Trophoblast cell (in vitro differentiated cells and primary cell): ENCODE measurements at regions not wholly inside any gene's neighbourhood (a gene's known extent, or its start where the extent isn't known, plus 50 kb on each side); places are given as distances from the start of the nearest gene placed in this dataset.

Source experiments
- DNase-seq, 2 donors: peaks; one replicate each; pipeline ENCODE4 v3.0.0-alpha.2; 2016
- H2AFZ ChIP-seq: 2 replicates; pipeline ENCODE4 v1.6.1; 2013; ENCODE audit warnings: low read length, moderate library complexity, mild to moderate bottlenecking; ENCODE audit not compliant: insufficient read depth, poor library complexity
- H2AK5ac ChIP-seq: 2 replicates; pipeline ENCODE4 v1.6.1; 2013; ENCODE audit warnings: mild to moderate bottlenecking, low read length
- H2BK120ac ChIP-seq: 2 replicates; pipeline ENCODE4 v1.6.1; 2013; ENCODE audit warnings: low read length, mild to moderate bottlenecking, moderate library complexity; ENCODE audit not compliant: insufficient read depth, poor library complexity
- H2BK12ac ChIP-seq: 2 replicates; pipeline ENCODE4 v1.6.1; 2013; ENCODE audit warnings: mild to moderate bottlenecking, low read length, moderate library complexity
- H2BK5ac ChIP-seq: 2 replicates; pipeline ENCODE4 v1.6.1; 2013; ENCODE audit warnings: low read length, low read depth, moderate library complexity, mild to moderate bottlenecking; ENCODE audit not compliant: poor library complexity
- H3K14ac ChIP-seq: 2 replicates; pipeline ENCODE4 v1.6.1; 2013; ENCODE audit warnings: mild to moderate bottlenecking, low read length
- H3K18ac ChIP-seq: 2 replicates; pipeline ENCODE4 v1.6.1; 2013; ENCODE audit warnings: mild to moderate bottlenecking, low read length
- H3K23ac ChIP-seq: 2 replicates; pipeline ENCODE4 v1.6.1; 2013; ENCODE audit warnings: low read length
- H3K27ac ChIP-seq: 2 replicates; pipeline ENCODE4 v1.5.1; 2013; ENCODE audit warnings: low read depth, mild to moderate bottlenecking, inconsistent platforms, low read length, moderate library complexity
- H3K27me3 ChIP-seq: 2 replicates; pipeline ENCODE4 v1.6.1; 2013; ENCODE audit warnings: inconsistent platforms, mild to moderate bottlenecking, low read length, moderate library complexity; ENCODE audit not compliant: insufficient read depth
- H3K36me3 ChIP-seq, 2 experiments: 1 replicate in 1 of 2; 2 replicates in 1 of 2; pipeline ENCODE4 v1.6.1; 2013; ENCODE audit warnings: low read length in 2 of 2, mild to moderate bottlenecking in 2 of 2, moderate library complexity in 1 of 2; ENCODE audit not compliant: insufficient read depth in 2 of 2, control insufficient read depth in 1 of 2
- H3K4ac ChIP-seq: 2 replicates; pipeline ENCODE4 v1.6.1; 2013; ENCODE audit warnings: low read depth, mild to moderate bottlenecking, low read length, moderate library complexity
- H3K4me1 ChIP-seq, 2 experiments: 1 replicate in 1 of 2; 2 replicates in 1 of 2; pipeline ENCODE4 v1.6.1; 2013; ENCODE audit warnings: low read length in 2 of 2, mild to moderate bottlenecking in 2 of 2, moderate library complexity in 1 of 2; ENCODE audit not compliant: insufficient read depth in 2 of 2, control insufficient read depth in 1 of 2
- H3K4me2 ChIP-seq: 2 replicates; pipeline ENCODE4 v1.6.1; 2013; ENCODE audit warnings: inconsistent platforms, mild to moderate bottlenecking, low read length, moderate library complexity
- H3K4me3 ChIP-seq: 2 replicates; pipeline ENCODE4 v1.5.1; 2013; ENCODE audit warnings: mild to moderate bottlenecking, low read depth, low read length, inconsistent platforms
- H3K79me1 ChIP-seq: one replicate; pipeline ENCODE4 v1.6.1; 2013; ENCODE audit warnings: low read length
- H3K79me2 ChIP-seq: 2 replicates; pipeline ENCODE4 v1.6.1; 2013; ENCODE audit warnings: low read length, mild to moderate bottlenecking; ENCODE audit not compliant: control insufficient read depth, insufficient read depth, poor library complexity
- H3K9ac ChIP-seq: 2 replicates; pipeline ENCODE4 v1.6.1; 2013; ENCODE audit warnings: mild to moderate bottlenecking, low read length
- H3K9me3 ChIP-seq: 2 replicates; pipeline ENCODE4 v1.6.1; 2013; ENCODE audit warnings: low read depth, mild to moderate bottlenecking, control low read depth, inconsistent platforms, low read length; ENCODE audit not compliant: insufficient read depth
- H4K12ac ChIP-seq: 2 replicates; pipeline ENCODE4 v1.6.1; 2013; ENCODE audit warnings: low read depth, mild to moderate bottlenecking, low read length, moderate library complexity
- H4K8ac ChIP-seq: 2 replicates; pipeline ENCODE4 v1.6.1; 2013; ENCODE audit warnings: low read depth, mild to moderate bottlenecking, low read length, moderate library complexity
- H4K91ac ChIP-seq: one replicate; pipeline ENCODE4 v1.6.1; 2013; ENCODE audit warnings: low read depth, mild to moderate bottlenecking, low read length, moderate library complexity
- WGBS: extraction: QIAGEN DNeasy Blood & Tissue Kit; methylation state at CpG from one replicate; pipeline ENCODE4 v1.1.7; 2013; ENCODE audit warnings: missing lambda C conversion rate; ENCODE audit not compliant: insufficient read length, insufficient coverage; ENCODE audit errors: extremely low coverage; 5-methylcytosine and 5-hydroxymethylcytosine counted together

DNA sequence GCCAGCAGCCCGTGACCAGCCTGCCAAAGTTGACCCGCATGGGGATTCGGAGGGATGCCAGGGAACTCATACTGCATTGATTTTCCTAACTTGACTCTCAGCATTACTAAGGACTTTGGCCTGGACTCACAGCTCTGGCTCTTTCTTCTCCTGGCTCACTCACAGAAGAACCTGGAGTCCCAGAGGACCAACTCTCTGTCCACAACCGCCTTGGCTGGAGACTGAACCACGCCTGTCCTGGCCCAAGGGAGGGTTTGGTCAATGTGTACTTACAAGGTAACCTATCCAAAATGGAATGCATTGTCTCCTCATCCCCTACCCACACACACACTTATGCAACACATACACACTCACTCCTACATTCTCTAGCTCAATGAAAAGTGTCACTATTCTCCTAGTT lies 135.6 kb upstream of the KLHL29 start:
- WGBS = no CpG with 5 or more reads among the region's 5 CpGs
- H2BK5ac ChIP-seq = no peak overlapping the region
- no peaks in the 10 kb centered on the region for H3K79me2 ChIP-seq

DNA sequence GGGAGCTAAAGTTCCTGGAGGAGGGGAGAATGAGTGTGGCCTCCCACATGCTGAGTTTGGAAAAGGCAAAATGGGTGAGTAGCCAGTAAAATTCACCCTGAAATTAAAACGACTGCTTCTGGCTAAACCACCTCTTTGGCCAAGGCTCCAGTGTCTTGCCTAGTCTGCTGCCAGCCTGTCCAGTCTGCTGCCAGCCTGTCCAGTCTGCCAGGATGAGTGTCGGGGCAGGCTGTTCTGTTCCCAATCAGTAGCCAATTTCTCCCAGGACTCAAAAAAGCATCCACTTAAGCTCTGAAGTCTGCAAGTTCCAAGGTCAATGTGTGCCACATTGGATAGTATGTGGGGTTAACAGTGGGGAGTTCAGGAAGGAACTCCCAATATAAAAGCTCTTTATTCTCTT lies 134.6 kb upstream of the KLHL29 start:
- H2BK120ac ChIP-seq = no peak overlapping the region
- no peak overlapping the region for H4K12ac ChIP-seq
- no peaks in the 10 kb centered on the region for H3K79me2 ChIP-seq
- no peak overlapping the region for H4K91ac ChIP-seq
- no peak overlapping the region for H4K8ac ChIP-seq
- DNase-seq = no peak
- H3K4me3 ChIP-seq = no peak overlapping the region
- no peaks in the 10 kb centered on the region for H3K36me3 ChIP-seq
- no peaks in the 10 kb centered on the region for H3K4me1 ChIP-seq
- no peak overlapping the region for H3K18ac ChIP-seq
- no peak overlapping the region for H3K4ac ChIP-seq
- H3K27ac ChIP-seq = no peak overlapping the region
- no peak overlapping the region for H2AFZ ChIP-seq
- no peaks in the 10 kb centered on the region for H3K27me3 ChIP-seq
- peaks cover 4% of the 10 kb centered on the region for H3K9me3 ChIP-seq
- no CpG with 5 or more reads among the region's 2 CpGs for WGBS
- no peak overlapping the region for H2AK5ac ChIP-seq
- H3K9ac ChIP-seq = no peak overlapping the region
- H3K23ac ChIP-seq = no peak overlapping the region
- H2BK5ac ChIP-seq = no peak overlapping the region
- H2BK12ac ChIP-seq = no peak overlapping the region
- no peaks in the 10 kb centered on the region for H3K79me1 ChIP-seq
- no peak overlapping the region for H3K4me2 ChIP-seq
- no peak overlapping the region for H3K14ac ChIP-seq

More for the DNA sequence above, 135.6 kb upstream of the KLHL29 start:
- H3K4me3 ChIP-seq = no peak overlapping the region
- no peak overlapping the region for H4K91ac ChIP-seq
- H3K4ac ChIP-seq = no peak overlapping the region
- H2BK12ac ChIP-seq = no peak overlapping the region
- H3K4me1 ChIP-seq = no peaks in the 10 kb centered on the region
- no peak overlapping the region for H3K27ac ChIP-seq
- H3K79me1 ChIP-seq = no peaks in the 10 kb centered on the region
- no peak overlapping the region for H3K18ac ChIP-seq
- no peak overlapping the region for H3K14ac ChIP-seq
- no peak overlapping the region for H2BK120ac ChIP-seq
- H3K9ac ChIP-seq = no peak overlapping the region
- H3K23ac ChIP-seq = no peak overlapping the region
- H4K8ac ChIP-seq = no peak overlapping the region
- H2AK5ac ChIP-seq = no peak overlapping the region
- no peaks in the 10 kb centered on the region for H3K27me3 ChIP-seq
- no peak overlapping the region for H4K12ac ChIP-seq
- no peak overlapping the region for H2AFZ ChIP-seq
- no peak for DNase-seq
- H3K9me3 ChIP-seq = peaks cover 4% of the 10 kb centered on the region
- H3K36me3 ChIP-seq = no peaks in the 10 kb centered on the region
- H3K4me2 ChIP-seq = no peak overlapping the region

DNA sequence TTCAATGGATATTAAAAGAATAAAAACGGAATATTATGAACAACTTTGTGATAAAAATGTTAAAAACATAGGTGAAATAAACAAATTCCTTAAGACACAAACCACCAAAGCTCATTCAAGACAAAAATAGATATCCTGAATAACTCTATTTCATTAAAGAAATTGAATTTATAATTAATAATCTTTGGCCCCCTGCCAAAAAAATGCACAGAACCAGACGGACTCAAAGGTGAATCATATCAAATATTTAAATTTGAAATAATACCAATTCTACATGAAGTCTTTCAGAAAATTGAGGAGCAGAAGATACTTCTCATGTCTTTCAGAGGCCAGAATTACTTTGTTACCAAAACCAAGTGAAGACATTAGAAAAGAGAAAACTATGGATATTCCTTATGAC lies 128.3 kb upstream of the KLHL29 start:
- no CpG with 5 or more reads among the region's 2 CpGs for WGBS
- Histone ChIP-seq H3K27ac (no peak overlapping the region), H2BK120ac (no peak overlapping the region)

DNA sequence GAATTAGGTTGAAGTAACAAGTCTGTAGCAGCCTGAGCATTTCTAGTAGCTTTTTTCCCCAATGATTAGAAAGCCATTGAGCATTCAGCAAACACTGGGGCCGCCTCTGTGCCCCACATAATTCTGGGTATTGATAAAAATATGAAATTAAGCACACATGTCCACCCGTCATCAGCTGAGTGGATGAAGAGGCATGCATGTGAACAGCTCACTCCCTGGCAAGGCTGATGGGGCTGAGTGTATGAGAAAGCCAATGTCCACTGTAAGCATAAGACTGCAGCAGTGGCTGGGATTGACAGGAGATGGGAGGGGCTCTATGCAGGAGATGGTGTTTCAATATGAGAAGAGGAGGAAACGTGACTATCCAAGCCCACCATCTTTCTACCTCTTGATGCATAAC lies 124.4 kb upstream of the KLHL29 start:
- H3K79me1 ChIP-seq = no peaks in the 10 kb centered on the region
- no peak overlapping the region for H3K27ac ChIP-seq
- H3K14ac ChIP-seq = no peak overlapping the region
- no peak overlapping the region for H3K4me2 ChIP-seq
- no peak overlapping the region for H3K23ac ChIP-seq
- no peaks in the 10 kb centered on the region for H3K36me3 ChIP-seq
- H4K12ac ChIP-seq = no peak overlapping the region
- WGBS = no CpG with 5 or more reads among the region's 3 CpGs
- no peaks in the 10 kb centered on the region for H3K4me1 ChIP-seq
- no peaks in the 10 kb centered on the region for H3K27me3 ChIP-seq
- no peak overlapping the region for H3K4me3 ChIP-seq
- H2AFZ ChIP-seq = no peak overlapping the region
- no peak overlapping the region for H2AK5ac ChIP-seq
- no peak overlapping the region for H2BK5ac ChIP-seq
- no peak overlapping the region for H2BK120ac ChIP-seq
- H2BK12ac ChIP-seq = no peak overlapping the region
- DNase-seq = no peak
- no peak overlapping the region for H4K8ac ChIP-seq
- no peaks in the 10 kb centered on the region for H3K79me2 ChIP-seq
- no peak overlapping the region for H3K4ac ChIP-seq
- no peak overlapping the region for H4K91ac ChIP-seq
- no peak overlapping the region for H3K9ac ChIP-seq
- H3K18ac ChIP-seq = no peak overlapping the region
- H3K9me3 ChIP-seq = no peaks in the 10 kb centered on the region

More for the DNA sequence above, 128.3 kb upstream of the KLHL29 start:
- Histone ChIP-seq H3K4ac (no peak overlapping the region), H2BK12ac (no peak overlapping the region), H4K91ac (no peak overlapping the region), H3K9ac (no peak overlapping the region), H2AFZ (no peak overlapping the region), H4K8ac (no peak overlapping the region), H4K12ac (no peak overlapping the region), H2AK5ac (no peak overlapping the region), H3K36me3 (no peaks in the 10 kb centered on the region), H3K4me1 (no peaks in the 10 kb centered on the region), H3K4me2 (no peak overlapping the region), H3K79me2 (no peaks in the 10 kb centered on the region), H3K27me3 (no peaks in the 10 kb centered on the region), H3K18ac (no peak overlapping the region), H2BK5ac (no peak overlapping the region), H3K23ac (no peak overlapping the region), H3K14ac (no peak overlapping the region), H3K4me3 (no peak overlapping the region), H3K9me3 (no peaks in the 10 kb centered on the region), H3K79me1 (no peaks in the 10 kb centered on the region)
- no peak for DNase-seq
